NCI-H1930 (cell line): ENCODE measurements at regions not wholly inside any gene's neighbourhood (a gene's known extent, or its start where the extent isn't known, plus 50 kb on each side); places are given as distances from the start of the nearest gene placed in this dataset.

Experiments used
- DNase-seq, 2 experiments: peaks; one replicate each; lab custom pipeline; 2025; lab: John Stamatoyannopoulos, UW

- DNase-seq: no peak
Measured at GRCh38 chr7:153835712-153836265, 216.4 kb upstream of the DPP6 start.

- no peak for DNase-seq
Measured at GRCh38 chr7:153838591-153838990, 213.6 kb upstream of the DPP6 start.

- DNase-seq: no peak
Measured at GRCh38 chr7:153840861-153841260, 211.3 kb upstream of the DPP6 start.

GRCh38 chr7:153847828-153848227, 204.4 kb upstream of the DPP6 start:
- no peak for DNase-seq

- no peak for DNase-seq
Measured at GRCh38 chr7:153852261-153852660, 199.9 kb upstream of the DPP6 start.

- DNase-seq: no peak
Measured at GRCh38 chr7:153858355-153858754, 193.8 kb upstream of the DPP6 start.

GRCh38 chr7:153859239-153859638, 193.0 kb upstream of the DPP6 start:
- DNase-seq: no peak

- DNase-seq: peak; percentile 84 to 86
Measured at GRCh38 chr7:153886506-153887441, 165.4 kb upstream of the DPP6 start.

GRCh38 chr7:153887749-153888569, 164.2 kb upstream of the DPP6 start:
- DNase-seq: no peak

GRCh38 chr7:153891990-153892389, 160.2 kb upstream of the DPP6 start:
- no peak for DNase-seq

- DNase-seq: no peak
Measured at GRCh38 chr7:153902862-153903261, 149.3 kb upstream of the DPP6 start.

- DNase-seq: no peak
Measured at GRCh38 chr7:153912211-153912610, 140.0 kb upstream of the DPP6 start.

GRCh38 chr7:153920126-153920525, 132.1 kb upstream of the DPP6 start:
- no peak for DNase-seq

GRCh38 chr7:153920897-153921296, 131.3 kb upstream of the DPP6 start:
- DNase-seq: no peak

GRCh38 chr7:153921408-153921807, 130.8 kb upstream of the DPP6 start:
- no peak for DNase-seq

- DNase-seq: no peak
Measured at GRCh38 chr7:153930696-153931095, 121.5 kb upstream of the DPP6 start.

- peak in 1 of 2 experiments; percentile 22 for DNase-seq
Measured at GRCh38 chr7:153934048-153934447, 118.2 kb upstream of the DPP6 start.

GRCh38 chr7:153934629-153935028, 117.6 kb upstream of the DPP6 start:
- no peak for DNase-seq

GRCh38 chr7:153935095-153935494, 117.1 kb upstream of the DPP6 start:
- no peak for DNase-seq

- DNase-seq: no peak
Measured at GRCh38 chr7:153938451-153938850, 113.7 kb upstream of the DPP6 start.

GRCh38 chr7:153939177-153939576, 113.0 kb upstream of the DPP6 start:
- peak; percentile 29 to 73 for DNase-seq

- peak in 1 of 2 experiments; percentile 68 for DNase-seq
Measured at GRCh38 chr7:153939654-153940053, 112.5 kb upstream of the DPP6 start.

GRCh38 chr7:153941061-153941460, 111.1 kb upstream of the DPP6 start:
- no peak for DNase-seq
